ENCODE measurements at regions not wholly inside any gene's neighbourhood (a gene's known extent, or its start where the extent isn't known, plus 50 kb on each side); places are given as distances from the start of the nearest gene placed in this dataset.

DNA sequence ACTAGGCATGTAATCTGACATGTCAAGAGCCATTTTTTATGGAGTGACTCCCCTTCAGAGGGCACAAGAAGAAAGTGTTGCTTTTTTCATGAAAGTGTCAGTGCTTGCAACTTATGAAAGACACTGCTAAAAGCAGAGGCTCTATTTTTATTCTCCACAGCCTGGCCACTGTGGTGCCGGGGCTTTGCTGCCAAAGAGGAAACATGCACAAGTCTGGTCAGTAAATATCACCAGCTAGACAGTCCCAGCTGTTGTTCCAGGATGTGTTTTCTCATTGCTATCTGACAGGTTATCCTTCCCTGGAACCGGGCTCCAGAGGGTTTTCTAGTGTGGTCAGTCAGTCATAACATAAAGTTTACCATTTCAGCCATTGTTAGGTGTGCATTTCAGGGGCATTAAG, 180.7 kb upstream of the PITRM1 start:
- TF ChIP-seq POLR2A (IDR thresholded peaks at IDR 0.05; ENCODE audit: low read depth, low read length) (no peak), TAF1 (IDR thresholded peaks at IDR 0.05; ENCODE audit: borderline replicate concordance, low read depth, low read length) (no peak), POLR2AphosphoS5 (IDR thresholded peaks at IDR 0.05; ENCODE audit: low read depth, low read length) (no peak)

Data from GM12892 (cell line).